ENCODE measurements at regions not wholly inside any gene's neighbourhood (a gene's known extent, or its start where the extent isn't known, plus 50 kb on each side); places are given as distances from the start of the nearest gene placed in this dataset.

DNA sequence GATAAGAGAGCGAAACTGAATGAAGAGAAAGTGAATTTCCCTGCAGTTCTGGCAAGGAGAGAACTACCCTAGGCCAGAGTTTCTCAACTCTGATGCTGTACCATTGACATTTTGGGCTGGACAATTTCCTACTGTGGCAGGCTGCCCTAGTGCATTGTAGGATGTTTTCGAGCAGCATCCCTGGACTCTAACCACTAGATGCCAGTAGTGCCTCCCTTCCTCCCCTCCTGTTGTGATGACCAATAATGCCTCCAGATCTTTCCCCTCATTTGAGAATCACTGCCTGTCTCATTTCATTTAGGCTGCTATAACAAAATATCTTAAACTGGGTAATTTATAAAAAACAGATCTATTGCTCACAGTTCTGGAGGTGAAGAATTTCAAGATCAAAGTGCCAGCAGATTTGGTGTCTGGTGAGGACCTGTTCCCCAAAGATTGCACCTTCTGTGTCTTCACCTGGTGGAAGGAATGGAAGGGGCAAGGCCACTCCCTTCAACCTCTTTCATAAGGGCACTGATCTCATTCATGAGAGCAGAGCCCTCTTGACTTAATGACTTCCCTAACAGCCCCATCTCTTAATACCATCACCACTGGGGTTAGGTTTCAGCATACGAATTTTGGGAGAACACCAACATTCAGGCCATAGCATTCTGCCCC, 188.9 kb upstream of the MEIS2 start:
- in situ Hi-C loops (cut with HindIII; ENCODE audit: low sequenced_read_pairs), result no loop called here
- DNase-seq (ENCODE audit: low read depth, low spot score), result no peak
- TF ChIP-seq CTCF (IDR thresholded peaks at IDR 0.05; ENCODE audit: low read depth, low read length), result peak; percentile 57
- no peak overlapping the region for H3K4me3 ChIP-seq (ENCODE audit: low read depth, low read length)

GRCh38 chr15:37291920-37292319, 191.6 kb upstream of the MEIS2 start:
- DNase-seq (ENCODE audit: low read depth, low spot score), result no peak
- no peak for TF ChIP-seq CTCF (IDR thresholded peaks at IDR 0.05; ENCODE audit: low read depth, low read length)
- in situ Hi-C loops (cut with HindIII; ENCODE audit: low sequenced_read_pairs), result no loop called here
- H3K4me3 ChIP-seq (ENCODE audit: low read depth, low read length), result no peak overlapping the region

GRCh38 chr15:37298271-37298670, 197.9 kb upstream of the MEIS2 start:
- no peak for TF ChIP-seq CTCF (IDR thresholded peaks at IDR 0.05; ENCODE audit: low read depth, low read length)
- in situ Hi-C loops (cut with HindIII; ENCODE audit: low sequenced_read_pairs), result no loop called here
- no peak overlapping the region for H3K4me3 ChIP-seq (ENCODE audit: low read depth, low read length)
- DNase-seq (ENCODE audit: low read depth, low spot score), result no peak

GRCh38 chr15:37339437-37339836, 239.1 kb upstream of the MEIS2 start:
- no peak for DNase-seq (ENCODE audit: low read depth, low spot score)
- TF ChIP-seq CTCF (IDR thresholded peaks at IDR 0.05; ENCODE audit: low read depth, low read length), result no peak
- no peak overlapping the region for H3K4me3 ChIP-seq (ENCODE audit: low read depth, low read length)
- in situ Hi-C loops (cut with HindIII; ENCODE audit: low sequenced_read_pairs), result no loop called here

DNA sequence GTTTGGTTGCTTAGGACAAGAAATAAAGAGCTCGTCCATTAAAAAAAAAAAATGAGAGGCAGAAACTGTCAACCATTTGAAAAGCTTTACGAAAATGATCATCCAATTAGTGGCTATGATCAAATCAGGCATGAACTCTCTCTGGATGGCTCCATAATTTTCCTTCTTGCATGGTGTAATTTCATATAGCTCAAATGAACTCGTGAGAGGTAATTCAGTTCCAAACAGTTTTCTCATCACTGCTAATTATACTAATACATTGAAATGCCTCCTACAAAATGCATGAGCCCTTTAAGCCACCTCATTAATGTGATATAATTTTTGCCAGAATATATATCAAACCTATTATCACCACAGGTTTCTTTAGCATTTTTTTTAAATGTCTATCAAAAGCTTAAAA, 239.5 kb upstream of the MEIS2 start:
- DNase-seq (ENCODE audit: low read depth, low spot score), result no peak
- TF ChIP-seq CTCF (IDR thresholded peaks at IDR 0.05; ENCODE audit: low read depth, low read length), result no peak
- in situ Hi-C loops (cut with HindIII; ENCODE audit: low sequenced_read_pairs), result no loop called here
- no peak overlapping the region for H3K4me3 ChIP-seq (ENCODE audit: low read depth, low read length)

- in situ Hi-C loops (cut with HindIII; ENCODE audit: low sequenced_read_pairs), result no loop called here
- H3K4me3 ChIP-seq (ENCODE audit: low read depth, low read length), result no peak overlapping the region
- DNase-seq (ENCODE audit: low read depth, low spot score), result no peak
- TF ChIP-seq CTCF (IDR thresholded peaks at IDR 0.05; ENCODE audit: low read depth, low read length), result no peak
Observed at GRCh38 chr15:37340438-37340837, 240.1 kb upstream of the MEIS2 start.

All from astrocyte of the spinal cord (primary cell).